Testis (tissue), 2 donors: ENCODE measurements at regions not wholly inside any gene's neighbourhood (a gene's known extent, or its start where the extent isn't known, plus 50 kb on each side); places are given as distances from the start of the nearest gene placed in this dataset.

Experiments used
- CTCF ChIP-seq, 3 experiments: fragments of 450-650 bp in 2 of 3; fragments of 200-600 bp in 1 of 3; sonication (generic) in 1 of 3; IDR thresholded peaks; one replicate each; pipeline ENCODE4 v1.5.1; 2016 to 2019; ENCODE audit warnings: antibody characterized with exemption in 3 of 3, mild to moderate bottlenecking in 2 of 3, moderate library complexity in 1 of 3
- POLR2A ChIP-seq: fragments of 450-650 bp; IDR thresholded peaks from one replicate; pipeline ENCODE4 v1.6.1; 2017; ENCODE audit warnings: antibody characterized with exemption, mild to moderate bottlenecking, moderate library complexity

GRCh38 chr6:156438350-156438923, 338.7 kb upstream of the ARID1B start:
- TF ChIP-seq CTCF (IDR thresholded peaks at IDR 0.05): no peak
- no peak for TF ChIP-seq POLR2A
